Lower leg skin (tissue), 4 donors: ENCODE measurements at regions not wholly inside any gene's neighbourhood (a gene's known extent, or its start where the extent isn't known, plus 50 kb on each side); places are given as distances from the start of the nearest gene placed in this dataset.

Experiments
- DNase-seq, 2 donors: peaks; one replicate each; pipeline ENCODE4 v3.0.0-alpha.2; 2019; ENCODE audit warnings: low spot score in 2 of 2
- H3K4me3 ChIP-seq: fragments of 200-600 bp; sonication (generic); 2 replicates; pipeline ENCODE4 v1.5.1; 2017; ENCODE audit warnings: mild to moderate bottlenecking, low read depth; ENCODE audit not compliant: poor library complexity, severe bottlenecking
- CTCF ChIP-seq, 3 donors: fragments of 450-650 bp; IDR thresholded peaks; one replicate each; pipeline ENCODE4 v1.5.1; 2016; ENCODE audit warnings: antibody characterized with exemption in 3 of 3, mild to moderate bottlenecking in 3 of 3, moderate library complexity in 2 of 3
- POLR2A ChIP-seq, 2 donors: fragments of 450-650 bp; IDR thresholded peaks; one replicate each; pipeline ENCODE4 v1.6.1; 2016 to 2017; ENCODE audit warnings: antibody characterized with exemption in 2 of 2, mild to moderate bottlenecking in 1 of 2, moderate library complexity in 1 of 2
- WGBS, 2 donors: methylation state at CpG; one replicate each; pipeline ENCODE4 v1.1.5; 2018; 5-methylcytosine and 5-hydroxymethylcytosine counted together
- intact Hi-C: fragments of 100-400 bp; cut with DNase I; formaldehyde crosslinking; loops from one replicate; pipeline ENCODE4 v1.15.0; 2023; ENCODE audit warnings: low total_unique reads

- no peak overlapping the region for H3K4me3 ChIP-seq
- no peak for DNase-seq
- intact Hi-C loops, result no loop called here
- TF ChIP-seq POLR2A (IDR thresholded peaks at IDR 0.05) (no peak), CTCF (IDR thresholded peaks at IDR 0.05) (no peak)
Observed at GRCh38 chrY:8494396-8494795, 842.9 kb upstream of the TSPY4 start.

DNA sequence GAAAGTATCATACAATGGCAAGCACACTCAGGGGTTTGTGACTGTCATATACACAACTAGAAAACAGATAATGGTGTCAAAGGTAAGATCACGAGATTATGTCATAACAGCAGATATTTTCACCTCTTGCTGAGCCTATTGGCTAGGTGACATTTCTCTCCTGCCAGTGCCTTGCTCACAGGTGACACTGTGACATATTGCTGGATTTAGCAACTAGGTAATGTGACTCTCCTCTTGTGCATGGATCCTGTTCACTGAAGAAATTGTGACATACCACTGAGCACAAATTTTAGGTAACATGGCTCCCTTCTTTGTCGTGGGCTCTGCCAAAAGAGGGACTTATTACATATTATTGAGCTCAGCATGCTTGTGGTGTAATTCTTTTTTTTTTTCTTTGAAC is 842.0 kb upstream of the TSPY4 start:
- intact Hi-C loops, result no loop called here
- H3K4me3 ChIP-seq, result no peak overlapping the region
- 61% methylated on average over 2 of the region's 2 CpGs; no CpG with 5 or more reads in 1 of the 2 donors for WGBS, 2 donors
- TF ChIP-seq POLR2A (IDR thresholded peaks at IDR 0.05) (no peak), CTCF (IDR thresholded peaks at IDR 0.05) (no peak)
- no peak for DNase-seq

DNA sequence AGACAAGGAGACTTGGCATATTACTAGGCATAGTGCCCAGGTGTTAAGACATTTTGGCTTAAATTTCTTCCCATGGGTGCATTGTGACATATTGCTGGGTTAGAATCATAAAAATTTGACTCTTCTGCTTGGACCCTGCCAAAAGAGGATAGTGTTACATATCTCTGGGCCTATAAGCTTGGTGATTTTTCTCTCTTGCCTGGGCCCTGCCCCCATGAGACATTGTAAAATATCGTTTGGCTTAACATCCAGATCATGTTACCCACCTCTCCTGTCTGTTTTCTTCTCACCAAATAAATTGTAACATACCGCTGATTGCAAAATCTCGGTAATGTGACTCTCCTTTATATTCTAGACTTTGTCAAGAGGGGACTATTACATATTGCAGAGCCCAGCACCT is 836.4 kb upstream of the TSPY4 start:
- intact Hi-C loops, result no loop called here
- TF ChIP-seq POLR2A (IDR thresholded peaks at IDR 0.05) (no peak), CTCF (IDR thresholded peaks at IDR 0.05) (no peak)
- no peak for DNase-seq
- 81% methylated on average over 3 of the region's 3 CpGs; no CpG with 5 or more reads in 1 of the 2 donors for WGBS, 2 donors
- H3K4me3 ChIP-seq, result no peak overlapping the region

DNA sequence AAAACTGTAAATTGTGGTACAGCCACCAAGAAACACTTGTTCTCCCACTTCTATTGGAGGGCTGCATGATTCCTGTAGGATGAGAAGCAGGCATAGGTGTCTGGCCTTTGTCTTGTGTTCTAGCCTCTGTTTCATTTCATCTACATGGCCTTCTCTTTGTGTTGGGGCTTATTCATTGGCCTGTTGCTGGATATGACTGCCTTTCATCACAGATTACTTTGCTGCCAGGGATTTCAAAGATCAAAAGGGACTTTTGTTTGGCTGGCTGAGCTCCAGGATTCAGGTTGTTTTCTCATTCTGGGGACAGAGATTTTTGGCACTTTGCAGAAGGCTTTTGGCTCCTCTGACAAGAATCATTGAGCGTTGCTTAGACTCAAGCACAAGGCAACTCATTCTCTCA is 803.8 kb upstream of the TSPY4 start:
- no peak overlapping the region for H3K4me3 ChIP-seq
- 60% methylated on average over 1 of the region's 1 CpG; no CpG with 5 or more reads in 1 of the 2 donors for WGBS, 2 donors
- DNase-seq, result no peak
- intact Hi-C loops, result no loop called here
- no peak for TF ChIP-seq CTCF (IDR thresholded peaks at IDR 0.05)
- TF ChIP-seq POLR2A (IDR thresholded peaks at IDR 0.05), result no peak

DNA sequence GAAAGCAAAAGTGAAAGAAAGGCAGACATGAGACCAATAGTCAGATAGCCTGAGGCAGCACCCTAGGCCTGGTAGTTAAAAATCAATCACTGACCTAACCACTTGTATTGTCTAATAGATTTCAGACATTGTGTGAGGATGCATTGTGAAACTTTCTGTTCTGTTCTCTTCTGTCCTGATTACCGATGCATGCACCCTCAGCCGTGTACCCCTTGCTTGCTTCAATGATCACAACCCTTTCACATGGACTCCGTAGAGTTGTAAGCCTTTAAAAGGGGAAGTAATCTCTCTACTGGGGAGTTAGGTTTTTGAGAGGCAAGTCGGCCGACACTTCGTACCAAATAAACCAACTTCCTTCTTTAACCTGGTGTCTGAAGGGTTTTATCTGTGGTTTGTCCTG is 801.6 kb upstream of the TSPY4 start:
- intact Hi-C loops, result no loop called here
- H3K4me3 ChIP-seq, result no peak overlapping the region
- WGBS, 2 donors, result 86% methylated on average over 6 of the region's 6 CpGs; no CpG with 5 or more reads in 1 of the 2 donors
- no peak for DNase-seq
- no peak for TF ChIP-seq POLR2A (IDR thresholded peaks at IDR 0.05)
- no peak for TF ChIP-seq CTCF (IDR thresholded peaks at IDR 0.05)

DNA sequence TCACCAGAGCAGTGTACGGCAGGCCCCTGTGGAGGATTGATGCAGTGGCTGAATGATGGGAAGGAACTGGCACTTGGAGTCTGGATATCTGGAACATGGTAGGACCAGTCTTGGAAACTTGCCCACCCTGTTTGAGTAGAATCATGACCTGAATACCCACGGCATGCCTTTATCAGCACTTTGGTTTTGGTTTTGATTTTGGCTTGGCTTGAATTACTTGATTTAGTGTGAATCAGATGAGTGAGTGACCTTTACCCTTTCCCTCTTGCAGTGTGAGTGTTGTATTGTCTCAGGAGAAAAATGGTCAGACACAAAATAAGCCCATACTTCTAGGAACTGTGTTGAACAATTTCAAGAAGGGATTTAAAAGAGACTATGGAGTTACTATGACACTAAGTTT is 801.0 kb upstream of the TSPY4 start:
- no peak for TF ChIP-seq CTCF (IDR thresholded peaks at IDR 0.05)
- TF ChIP-seq POLR2A (IDR thresholded peaks at IDR 0.05), result no peak
- 69% methylated on average over 2 of the region's 2 CpGs; no CpG with 5 or more reads in 1 of the 2 donors for WGBS, 2 donors
- intact Hi-C loops, result no loop called here

More for the DNA sequence above, 801.0 kb upstream of the TSPY4 start:
- no peak overlapping the region for H3K4me3 ChIP-seq
- DNase-seq, result no peak
